HUES48 (cell line): ENCODE measurements at regions not wholly inside any gene's neighbourhood (a gene's known extent, or its start where the extent isn't known, plus 50 kb on each side); places are given as distances from the start of the nearest gene placed in this dataset.

Experiments used
- H3K27ac ChIP-seq: one replicate; pipeline ENCODE4 v1.7.0; 2013; ENCODE audit warnings: low read depth, low read length, inconsistent platforms
- H3K27me3 ChIP-seq: 2 replicates; pipeline ENCODE4 v1.6.1; 2013; ENCODE audit warnings: mild to moderate bottlenecking, low read length; ENCODE audit not compliant: control insufficient read depth, insufficient read depth
- H3K36me3 ChIP-seq: 2 replicates; pipeline ENCODE4 v1.6.1; 2013; ENCODE audit warnings: low read length; ENCODE audit not compliant: control insufficient read depth, insufficient read depth
- H3K4me1 ChIP-seq: 2 replicates; pipeline ENCODE4 v1.6.1; 2013; ENCODE audit warnings: mild to moderate bottlenecking, low read length; ENCODE audit not compliant: control insufficient read depth, insufficient read depth
- H3K4me3 ChIP-seq: 2 replicates; pipeline ENCODE4 v1.5.1; 2013; ENCODE audit warnings: mild to moderate bottlenecking, low read depth, low read length
- H3K9ac ChIP-seq: 2 replicates; pipeline ENCODE4 v1.6.1; 2013; ENCODE audit warnings: mild to moderate bottlenecking, low read depth, low read length, moderate library complexity
- H3K9me3 ChIP-seq: 2 replicates; pipeline ENCODE4 v1.6.1; 2013; ENCODE audit warnings: low read length; ENCODE audit not compliant: control insufficient read depth, insufficient read depth

DNA sequence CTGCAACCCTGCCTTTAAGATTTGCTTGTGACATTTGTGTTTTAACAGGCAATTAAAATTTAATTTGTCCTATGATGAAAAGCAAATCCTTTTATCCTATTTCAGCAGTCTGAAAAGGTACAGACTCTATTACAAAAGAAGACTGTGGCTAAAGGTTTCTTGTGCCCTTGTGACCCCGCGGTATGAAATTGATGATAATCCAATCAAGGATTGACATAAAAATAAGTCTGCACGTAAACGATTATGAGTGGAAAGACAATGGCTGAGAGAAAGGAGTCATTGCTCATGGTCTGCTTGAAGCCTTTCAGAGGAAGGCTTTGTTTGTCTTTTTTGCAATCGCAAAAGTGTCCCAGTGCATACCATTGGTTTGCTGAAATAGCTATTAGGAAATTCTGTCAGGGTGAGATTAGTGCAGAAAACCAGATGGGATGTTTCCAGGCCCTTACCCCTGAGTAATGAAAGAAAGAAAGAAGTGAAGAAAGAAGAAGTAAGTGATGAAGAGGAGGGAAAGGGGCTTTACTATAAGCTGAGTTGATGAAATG lies 867.8 kb upstream of the CDH8 start:
- Histone ChIP-seq H3K27ac (no peak overlapping the region), H3K36me3 (no peaks in the 10 kb centered on the region), H3K9me3 (no peaks in the 10 kb centered on the region), H3K4me1 (no peaks in the 10 kb centered on the region), H3K9ac (no peak overlapping the region), H3K27me3 (no peaks in the 10 kb centered on the region), H3K4me3 (no peak overlapping the region)

DNA sequence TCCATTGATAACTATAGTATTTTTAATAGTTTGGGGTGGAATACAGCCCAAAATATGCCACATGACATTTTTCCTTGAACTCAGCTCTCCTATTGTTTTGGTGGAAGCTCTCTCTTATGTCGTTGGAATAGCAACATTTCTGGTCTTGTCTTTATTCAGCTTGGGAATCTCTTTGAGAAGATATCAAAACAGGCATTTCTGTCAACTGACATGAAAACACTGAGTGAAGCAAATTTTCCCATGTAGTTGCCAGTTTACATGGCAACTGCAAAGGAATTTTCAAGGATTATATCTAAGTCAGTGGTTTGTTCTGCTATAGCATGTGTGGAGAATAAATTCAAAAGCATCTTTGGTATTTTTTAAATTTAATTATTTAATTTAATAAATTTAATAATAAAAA lies 863.5 kb upstream of the CDH8 start:
- no peaks in the 10 kb centered on the region for H3K4me1 ChIP-seq
- H3K36me3 ChIP-seq: no peaks in the 10 kb centered on the region
- no peaks in the 10 kb centered on the region for H3K9me3 ChIP-seq
- H3K9ac ChIP-seq: no peak overlapping the region
- H3K27me3 ChIP-seq: no peaks in the 10 kb centered on the region
- no peak overlapping the region for H3K4me3 ChIP-seq
- no peak overlapping the region for H3K27ac ChIP-seq

DNA sequence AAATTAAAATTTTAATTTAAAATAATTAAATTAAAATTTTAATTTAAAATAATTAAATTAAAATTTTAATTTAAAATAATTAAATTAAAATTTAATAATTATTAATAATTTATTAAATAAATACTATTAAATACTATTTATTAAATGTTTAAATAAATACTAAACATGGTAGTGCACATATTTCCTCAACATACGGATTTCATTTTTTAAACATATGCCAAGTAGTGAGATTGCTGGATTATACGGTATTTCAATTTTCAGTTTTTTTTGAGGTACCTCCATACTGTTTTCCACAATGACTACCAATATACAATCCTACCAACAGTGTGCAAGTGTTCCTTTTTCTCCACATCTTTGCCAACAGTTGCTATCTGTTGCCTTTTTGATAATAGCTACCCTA lies 852.9 kb upstream of the CDH8 start:
- Histone ChIP-seq H3K4me3 (no peak overlapping the region), H3K9ac (no peak overlapping the region), H3K27me3 (no peaks in the 10 kb centered on the region), H3K9me3 (no peaks in the 10 kb centered on the region), H3K36me3 (no peaks in the 10 kb centered on the region), H3K27ac (no peak overlapping the region), H3K4me1 (no peaks in the 10 kb centered on the region)

DNA sequence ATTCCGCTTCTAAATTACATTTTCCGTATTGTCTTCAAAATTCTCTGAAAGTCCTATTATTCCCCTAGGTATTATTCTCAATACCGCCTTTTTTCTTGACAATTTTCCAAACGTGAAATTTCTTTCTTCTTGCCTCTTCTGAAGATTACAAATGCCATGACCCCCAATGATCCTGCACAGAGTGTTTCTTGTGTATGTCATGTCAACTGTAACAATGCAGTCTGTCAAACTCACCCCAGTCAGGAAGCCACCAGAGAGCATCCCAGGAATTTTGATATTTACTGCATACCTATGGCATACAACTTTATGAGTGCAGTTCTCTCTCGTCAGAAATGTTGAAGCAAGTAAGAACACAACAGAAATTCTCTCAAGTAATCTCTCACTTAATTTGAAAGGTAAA lies 847.3 kb upstream of the CDH8 start:
- Histone ChIP-seq H3K36me3 (no peaks in the 10 kb centered on the region), H3K9ac (no peak overlapping the region), H3K9me3 (no peaks in the 10 kb centered on the region), H3K27ac (no peak overlapping the region), H3K4me3 (no peak overlapping the region), H3K4me1 (no peaks in the 10 kb centered on the region), H3K27me3 (no peaks in the 10 kb centered on the region)

DNA sequence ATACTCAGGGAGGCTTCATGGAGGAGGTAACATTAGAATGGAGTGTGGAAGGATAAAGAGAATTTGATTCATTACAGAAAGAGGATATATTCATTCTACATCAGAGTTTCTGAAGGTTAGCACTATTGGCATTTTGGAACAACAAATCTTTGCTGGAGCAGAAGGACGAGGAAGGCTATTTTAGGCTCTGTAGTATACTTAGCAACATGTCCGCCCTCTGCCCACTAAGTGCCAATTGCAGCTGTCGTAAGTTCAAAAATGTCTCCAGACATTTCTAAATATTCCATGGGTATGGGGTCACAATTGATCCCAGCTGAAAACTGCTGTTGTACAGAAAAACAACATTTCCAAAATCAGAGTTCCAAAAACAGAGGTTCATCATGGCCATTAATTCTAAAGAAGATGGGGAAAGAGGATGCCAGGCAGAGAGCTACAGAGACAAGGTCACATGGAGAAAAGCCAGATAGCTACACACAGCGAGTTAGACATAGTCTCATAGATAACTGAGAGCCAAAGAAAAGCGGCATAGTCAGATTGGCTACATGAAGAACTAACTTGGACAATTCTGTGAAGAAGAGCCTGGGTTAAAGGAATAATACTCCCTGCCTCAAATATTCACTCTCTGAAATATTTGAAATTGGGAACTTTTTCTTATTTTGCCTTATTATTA lies 846.4 kb upstream of the CDH8 start:
- Histone ChIP-seq H3K27me3 (no peaks in the 10 kb centered on the region), H3K9me3 (no peaks in the 10 kb centered on the region), H3K36me3 (no peaks in the 10 kb centered on the region), H3K9ac (no peak overlapping the region), H3K4me3 (no peak overlapping the region), H3K4me1 (no peaks in the 10 kb centered on the region), H3K27ac (no peak overlapping the region)

DNA sequence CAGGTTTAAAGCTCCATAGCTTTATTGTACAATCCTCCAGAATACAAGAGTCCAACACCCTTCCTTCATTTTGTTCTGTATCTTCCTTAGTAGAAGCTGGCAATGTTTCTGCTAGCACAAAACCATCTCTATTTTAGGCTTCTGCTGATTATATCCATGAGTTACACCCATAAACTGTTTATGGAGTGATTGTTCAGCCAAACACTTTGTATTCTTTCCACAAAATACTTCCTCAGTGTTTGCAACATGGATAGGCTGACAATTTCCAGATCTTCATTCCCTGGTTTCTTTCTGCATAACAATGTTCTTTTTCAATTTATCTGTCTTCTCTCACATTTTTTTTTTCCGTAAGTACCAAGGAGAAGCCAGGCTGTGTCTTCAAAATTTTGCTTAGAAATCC lies 839.9 kb upstream of the CDH8 start:
- Histone ChIP-seq H3K9me3 (no peaks in the 10 kb centered on the region), H3K4me3 (no peak overlapping the region), H3K36me3 (no peaks in the 10 kb centered on the region), H3K27ac (no peak overlapping the region), H3K9ac (no peak overlapping the region), H3K27me3 (no peaks in the 10 kb centered on the region), H3K4me1 (no peaks in the 10 kb centered on the region)

DNA sequence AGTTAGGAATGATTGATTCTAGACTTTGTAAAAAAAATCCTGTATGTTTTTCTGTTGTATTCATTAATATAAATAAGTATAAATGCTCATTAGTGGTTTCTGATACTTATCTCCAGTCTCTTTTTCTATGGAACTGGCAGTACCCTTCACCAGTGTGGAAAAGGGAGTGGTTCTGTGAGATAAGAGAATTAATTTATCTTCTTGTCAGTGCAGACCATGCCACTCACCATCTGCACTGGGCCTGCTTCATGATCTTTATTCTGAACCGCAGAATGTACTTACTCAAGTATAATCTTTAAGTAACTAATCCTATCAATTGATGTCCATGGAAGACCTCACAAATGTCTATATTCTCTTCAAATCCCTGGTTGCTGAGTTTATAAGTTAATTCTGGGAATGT lies 836.1 kb upstream of the CDH8 start:
- H3K4me3 ChIP-seq: no peak overlapping the region

DNA sequence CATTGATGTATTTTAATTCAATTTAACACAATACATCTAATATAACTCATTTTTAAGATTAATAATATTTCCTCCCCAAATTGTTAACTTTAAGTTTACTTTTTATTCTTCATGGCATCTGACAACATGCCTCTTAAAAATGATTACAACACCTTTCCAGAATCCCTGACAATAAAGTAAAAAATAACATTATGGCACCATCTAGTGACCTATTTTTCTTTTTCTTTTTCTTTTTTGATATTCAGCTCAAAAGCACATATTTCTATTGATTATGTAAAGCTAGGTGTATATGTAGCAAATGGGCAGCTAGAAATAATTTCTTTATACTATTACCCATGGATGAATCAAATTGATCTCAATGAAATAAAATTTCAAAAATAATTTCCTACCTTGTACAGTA lies 834.3 kb upstream of the CDH8 start:
- Histone ChIP-seq H3K9me3 (no peaks in the 10 kb centered on the region), H3K36me3 (no peaks in the 10 kb centered on the region), H3K4me1 (peaks cover 7% of the 10 kb centered on the region; the same call in 1 of the 2 replicates)

More for the DNA sequence above, 836.1 kb upstream of the CDH8 start:
- Histone ChIP-seq H3K9me3 (no peaks in the 10 kb centered on the region), H3K4me1 (peaks cover 7% of the 10 kb centered on the region; the same call in 1 of the 2 replicates), H3K27me3 (no peaks in the 10 kb centered on the region), H3K36me3 (no peaks in the 10 kb centered on the region), H3K27ac (no peak overlapping the region), H3K9ac (no peak overlapping the region)

DNA sequence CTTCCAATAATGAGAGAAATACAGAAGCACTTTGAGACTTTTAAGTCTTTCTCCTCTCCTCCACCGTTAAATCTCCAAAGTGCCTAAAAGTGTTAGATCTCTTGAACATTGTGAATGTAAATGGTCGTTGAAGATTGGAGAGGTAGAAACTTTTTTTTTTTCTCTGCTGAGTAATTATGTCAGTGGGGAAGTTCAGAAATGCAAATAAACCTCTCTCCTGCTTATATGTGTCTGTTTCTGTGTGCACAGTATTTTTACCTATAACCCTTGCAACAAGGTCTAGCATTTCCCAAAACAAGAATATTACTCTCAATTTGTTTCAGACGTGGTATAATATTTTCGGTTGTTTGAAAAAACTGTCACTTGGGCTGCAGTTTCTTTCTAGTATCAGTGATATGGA lies 833.6 kb upstream of the CDH8 start:
- no peaks in the 10 kb centered on the region for H3K27me3 ChIP-seq
- H3K4me3 ChIP-seq: no peak overlapping the region
- no peaks in the 10 kb centered on the region for H3K36me3 ChIP-seq

More for the DNA sequence above, 834.3 kb upstream of the CDH8 start:
- Histone ChIP-seq H3K27ac (no peak overlapping the region), H3K4me3 (no peak overlapping the region), H3K27me3 (no peaks in the 10 kb centered on the region), H3K9ac (no peak overlapping the region)

DNA sequence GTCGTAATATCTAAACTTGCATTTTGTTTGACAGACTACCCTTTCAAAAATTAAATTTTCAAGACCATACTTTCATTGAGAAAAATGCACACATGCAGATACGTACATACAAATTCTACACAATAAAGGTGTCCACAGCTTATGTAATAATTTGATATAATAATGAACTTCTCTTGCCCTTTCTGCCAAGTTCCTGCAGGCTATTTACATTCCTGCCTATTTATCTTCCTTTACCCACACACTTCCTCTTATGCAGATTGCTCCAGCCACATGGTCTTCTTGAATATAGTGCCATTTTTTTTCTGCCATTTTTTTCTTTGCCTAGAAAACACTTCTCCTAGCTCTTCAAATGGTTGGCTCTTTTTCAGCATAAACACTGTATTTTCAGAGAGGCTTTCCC lies 826.9 kb upstream of the CDH8 start:
- Histone ChIP-seq H3K9me3 (no peaks in the 10 kb centered on the region), H3K9ac (0 out of 2 replicates have a peak overlapping the region, but pooled peaks have one; percentile 44), H3K4me3 (no peak overlapping the region), H3K27me3 (no peaks in the 10 kb centered on the region), H3K4me1 (no peaks in the 10 kb centered on the region), H3K27ac (no peak overlapping the region), H3K36me3 (no peaks in the 10 kb centered on the region)

More for the DNA sequence above, 833.6 kb upstream of the CDH8 start:
- Histone ChIP-seq H3K4me1 (peaks cover 7% of the 10 kb centered on the region; the same call in 1 of the 2 replicates), H3K9me3 (no peaks in the 10 kb centered on the region), H3K27ac (no peak overlapping the region), H3K9ac (no peak overlapping the region)

DNA sequence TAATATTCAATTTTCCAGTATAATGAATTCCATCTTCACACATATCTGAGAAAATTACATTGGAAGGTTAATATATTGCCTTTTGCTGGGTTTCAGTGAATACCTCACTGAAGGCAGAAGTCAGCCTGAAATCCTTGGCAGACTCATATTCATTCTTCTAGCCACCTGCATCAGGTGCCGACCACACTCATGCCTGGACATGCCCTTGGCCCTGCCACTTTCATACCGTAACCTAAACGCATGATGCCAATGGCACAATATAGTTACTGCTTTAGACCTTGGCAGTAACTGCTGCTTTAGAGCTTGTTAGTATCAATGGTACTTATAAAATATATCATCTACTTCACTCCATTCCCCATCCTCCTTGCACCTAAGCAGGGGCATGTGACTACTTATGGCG lies 817.6 kb upstream of the CDH8 start:
- Histone ChIP-seq H3K36me3 (no peaks in the 10 kb centered on the region), H3K27ac (no peak overlapping the region), H3K27me3 (no peaks in the 10 kb centered on the region)

More for the DNA sequence above, 817.6 kb upstream of the CDH8 start:
- no peaks in the 10 kb centered on the region for H3K9me3 ChIP-seq
- H3K4me3 ChIP-seq: no peak overlapping the region
- H3K4me1 ChIP-seq: no peaks in the 10 kb centered on the region
- no peak overlapping the region for H3K9ac ChIP-seq
